Liver (tissue), 8 donors: ENCODE measurements at regions not wholly inside any gene's neighbourhood (a gene's known extent, or its start where the extent isn't known, plus 50 kb on each side); places are given as distances from the start of the nearest gene placed in this dataset.
A peak's percentile ranks its signal among the peaks of the same experiment; 100 is the strongest.

Source experiments
- DNase-seq: peaks from one replicate; pipeline ENCODE4 v3.0.0-alpha.2; 2017; ENCODE audit warnings: low spot score
- H3K27ac ChIP-seq, 2 donors: one replicate each; pipeline ENCODE4 v1.7.0; 2013; ENCODE audit warnings: inconsistent platforms in 2 of 2, low read length in 2 of 2, control low read depth in 1 of 2, low read depth in 1 of 2, mild to moderate bottlenecking in 1 of 2
- H3K27me3 ChIP-seq, 4 donors: one replicate each; pipeline versions ENCODE4 v1.6.1 to v1.7.0; 2013; ENCODE audit warnings: low read length in 3 of 4, inconsistent platforms in 1 of 4, mild to moderate bottlenecking in 1 of 4, moderate library complexity in 1 of 4; ENCODE audit not compliant: control insufficient read depth in 4 of 4, insufficient read depth in 4 of 4
- H3K36me3 ChIP-seq, 4 donors: one replicate each; pipeline versions ENCODE4 v1.6.1 to v1.7.0; 2013; ENCODE audit warnings: low read length in 3 of 4, mild to moderate bottlenecking in 3 of 4, low read depth in 1 of 4, moderate library complexity in 1 of 4; ENCODE audit not compliant: control insufficient read depth in 4 of 4, insufficient read depth in 3 of 4
- H3K4me1 ChIP-seq, 4 donors: one replicate each; pipeline versions ENCODE4 v1.6.1 to v1.7.0; 2013; ENCODE audit warnings: low read length in 3 of 4, mild to moderate bottlenecking in 3 of 4, moderate library complexity in 1 of 4; ENCODE audit not compliant: control insufficient read depth in 4 of 4, insufficient read depth in 4 of 4
- H3K4me3 ChIP-seq, 3 donors: one replicate each; pipeline versions ENCODE4 v1.6.1 to v1.7.0; 2013; ENCODE audit warnings: low read length in 3 of 3, control low read depth in 1 of 3, low read depth in 1 of 3, mild to moderate bottlenecking in 1 of 3
- H3K9ac ChIP-seq, 2 donors: one replicate each; pipeline ENCODE4 v1.7.0; 2013; ENCODE audit warnings: low read length in 2 of 2, mild to moderate bottlenecking in 2 of 2, moderate library complexity in 2 of 2, control low read depth in 1 of 2, low read depth in 1 of 2
- H3K9me3 ChIP-seq, 4 donors: one replicate each; pipeline versions ENCODE4 v1.6.1 to v1.7.0; 2013; ENCODE audit warnings: low read length in 3 of 4; ENCODE audit not compliant: control insufficient read depth in 4 of 4
- ATF3 ChIP-seq: IDR thresholded peaks from 2 replicates; pipeline ENCODE4 v1.6.1; 2016; ENCODE audit warnings: antibody characterized with exemption
- CTCF ChIP-seq: fragments of 150-350 bp; IDR thresholded peaks from 2 replicates; pipeline ENCODE4 v1.5.1; 2017; ENCODE audit warnings: improper control_type of control experiment, low read depth, low read length; ENCODE audit not compliant: missing input control
- EGR1 ChIP-seq, 2 donors: IDR thresholded peaks; 2 replicates each; pipeline ENCODE4 v1.6.1; 2016 to 2018; ENCODE audit warnings: antibody characterized with exemption in 2 of 2, low read depth in 2 of 2
- FOXA1 ChIP-seq: IDR thresholded peaks from 2 replicates; pipeline ENCODE4 v1.6.1; 2016; ENCODE audit warnings: antibody characterized with exemption
- GABPA ChIP-seq, 2 donors: IDR thresholded peaks in 1 of 2; conservative IDR thresholded peaks in 1 of 2; 2 replicates each; pipeline ENCODE4 v1.6.1; 2016; ENCODE audit warnings: antibody characterized with exemption in 2 of 2, mild to moderate bottlenecking in 1 of 2, moderate library complexity in 1 of 2
- HNF4A ChIP-seq, 2 donors: conservative IDR thresholded peaks; 2 replicates each; pipeline ENCODE4 v1.6.1; 2016; ENCODE audit warnings: antibody characterized with exemption in 2 of 2, mild to moderate bottlenecking in 2 of 2
- HNF4G ChIP-seq: IDR thresholded peaks from 2 replicates; pipeline ENCODE4 v1.6.1; 2016; ENCODE audit warnings: antibody characterized with exemption
- JUND ChIP-seq, 2 donors: IDR thresholded peaks; 2 replicates each; pipeline ENCODE4 v1.6.1; 2016; ENCODE audit warnings: antibody characterized with exemption in 2 of 2
- NR2F2 ChIP-seq: IDR thresholded peaks from 2 replicates; pipeline ENCODE4 v1.6.1; 2016; ENCODE audit warnings: antibody characterized with exemption
- RAD21 ChIP-seq, 2 donors: IDR thresholded peaks; 2 replicates each; pipeline ENCODE4 v1.6.1; 2016; ENCODE audit warnings: antibody characterized with exemption in 2 of 2, mild to moderate bottlenecking in 2 of 2
- REST ChIP-seq: IDR thresholded peaks from 2 replicates; pipeline ENCODE4 v1.6.1; 2016; ENCODE audit warnings: antibody characterized with exemption, mild to moderate bottlenecking
- RXRA ChIP-seq, 2 donors: IDR thresholded peaks; 2 replicates each; pipeline ENCODE4 v1.6.1; 2017 to 2018; ENCODE audit warnings: antibody characterized with exemption in 2 of 2, mild to moderate bottlenecking in 1 of 2
- SP1 ChIP-seq: IDR thresholded peaks from 2 replicates; pipeline ENCODE4 v1.6.1; 2018; ENCODE audit warnings: antibody characterized with exemption, mild to moderate bottlenecking
- TAF1 ChIP-seq: conservative IDR thresholded peaks from 2 replicates; pipeline ENCODE4 v1.6.1; 2016; ENCODE audit warnings: antibody characterized with exemption, mild to moderate bottlenecking
- YY1 ChIP-seq: IDR thresholded peaks from 2 replicates; pipeline ENCODE4 v1.6.1; 2016; ENCODE audit warnings: antibody characterized with exemption, mild to moderate bottlenecking
- ZBTB33 ChIP-seq: IDR thresholded peaks from 2 replicates; pipeline ENCODE4 v1.6.1; 2016; ENCODE audit warnings: antibody characterized with exemption
- WGBS: extraction: QIAGEN DNeasy Blood & Tissue Kit; methylation state at CpG from one replicate; pipeline ENCODE4 v1.1.7; 2013; 5-methylcytosine and 5-hydroxymethylcytosine counted together
- donor health status: healthy.
- donor health status: healthy.
- donor health status: healthy.
- donor health status: healthy.
- donor health status: healthy.

GRCh38 chr5:6296524-6296923 is 81.8 kb downstream of the MED10 start:
- 84% methylated on average over 8 of the region's 8 CpGs for WGBS
- TF ChIP-seq FOXA1 (no peak), RAD21 (IDR thresholded peaks at IDR 0.05) (peak in 1 of 2 donors; percentile 27), RXRA (IDR thresholded peaks at IDR 0.05) (no peak), ATF3 (no peak)

GRCh38 chr5:6291961-6292360 is 86.4 kb downstream of the MED10 start:
- Histone ChIP-seq H3K4me3 (no peak overlapping the region), H3K36me3 (no peaks in the 10 kb centered on the region), H3K27ac (no peak overlapping the region), H3K4me1 (no peaks in the 10 kb centered on the region), H3K9me3 (no peaks in the 10 kb centered on the region), H3K9ac (no peak overlapping the region), H3K27me3 (no peaks in the 10 kb centered on the region)
- WGBS, result 22% methylated on average over 3 of the region's 3 CpGs
- TF ChIP-seq RAD21 (IDR thresholded peaks at IDR 0.05), result peak; percentile 81
- peak; percentile 41 for TF ChIP-seq CTCF
- TF ChIP-seq SP1, result no peak
- DNase-seq, result no peak

More at GRCh38 chr5:6296524-6296923, 81.8 kb downstream of the MED10 start:
- H3K9me3 ChIP-seq, result no peaks in the 10 kb centered on the region
- H3K36me3 ChIP-seq, result no peaks in the 10 kb centered on the region
- no peaks in the 10 kb centered on the region for H3K4me1 ChIP-seq
- no peak overlapping the region for H3K27ac ChIP-seq
- H3K9ac ChIP-seq, result no peak overlapping the region
- no peaks in the 10 kb centered on the region for H3K27me3 ChIP-seq
- no peak for DNase-seq
- H3K4me3 ChIP-seq, result no peak overlapping the region

- no peak for TF ChIP-seq REST
- TF ChIP-seq HNF4A (conservative IDR thresholded peaks at IDR 0.05), result no peak
- TF ChIP-seq TAF1, result no peak
- no peak for TF ChIP-seq HNF4G
- TF ChIP-seq CTCF, result no peak
- no peak for TF ChIP-seq EGR1 (IDR thresholded peaks at IDR 0.05; ENCODE audit: low read depth in 2 of 2)
- no peak for TF ChIP-seq NR2F2
- TF ChIP-seq GABPA (IDR thresholded peaks at IDR 0.05 in 1 of 2, conservative IDR thresholded peaks at IDR 0.05 in 1 of 2), result no peak
- no peak for TF ChIP-seq ZBTB33
- TF ChIP-seq RXRA (IDR thresholded peaks at IDR 0.05), result no peak
- TF ChIP-seq SP1, result no peak
- TF ChIP-seq RAD21 (IDR thresholded peaks at IDR 0.05), result no peak
- TF ChIP-seq JUND (IDR thresholded peaks at IDR 0.05), result no peak
- no peak for TF ChIP-seq ATF3
- TF ChIP-seq YY1, result no peak
Observed at GRCh38 chr5:6289239-6289638, 89.1 kb downstream of the MED10 start.

More at GRCh38 chr5:6289239-6289638, 89.1 kb downstream of the MED10 start:
- H3K27me3 ChIP-seq, result no peaks in the 10 kb centered on the region
- no peaks in the 10 kb centered on the region for H3K9me3 ChIP-seq
- no peak overlapping the region for H3K9ac ChIP-seq
- WGBS, result 94% methylated on average over 3 of the region's 3 CpGs
- H3K27ac ChIP-seq, result no peak overlapping the region
- H3K36me3 ChIP-seq, result no peaks in the 10 kb centered on the region
- no peak overlapping the region for H3K4me3 ChIP-seq
- no peak for DNase-seq
- no peaks in the 10 kb centered on the region for H3K4me1 ChIP-seq
